ENCODE measurements at regions not wholly inside any gene's neighbourhood (a gene's known extent, or its start where the extent isn't known, plus 50 kb on each side); places are given as distances from the start of the nearest gene placed in this dataset.

GRCh38 chr2:122500316-122501105 lies 745.1 kb downstream of the TSN start:
- Histone ChIP-seq H3K4me3 (no peak overlapping the region), H3K27ac (no peak overlapping the region), H3K4me1 (no peaks in the 10 kb centered on the region), H3K36me3 (no peaks in the 10 kb centered on the region), H3K9me3 (no peaks in the 10 kb centered on the region), H3K27me3 (no peaks in the 10 kb centered on the region)
- intact Hi-C loops (cut with DNase I): no loop called here
- DNase-seq: no peak
- WGBS, 2 donors: 73 to 79% methylated on average over 1 of the region's 1 CpG
- TF ChIP-seq POLR2A (IDR thresholded peaks at IDR 0.05): no peak
- no peak for TF ChIP-seq CTCF (IDR thresholded peaks at IDR 0.05)

- H3K4me3 ChIP-seq: no peak overlapping the region
- 64 to 76% methylated on average over 3 of the region's 3 CpGs for WGBS, 2 donors
- H3K27me3 ChIP-seq: no peaks in the 10 kb centered on the region
- DNase-seq: no peak
- no peaks in the 10 kb centered on the region for H3K9me3 ChIP-seq
- TF ChIP-seq POLR2A (IDR thresholded peaks at IDR 0.05) (no peak), CTCF (IDR thresholded peaks at IDR 0.05) (no peak)
- no peak overlapping the region for H3K27ac ChIP-seq
- H3K4me1 ChIP-seq: no peaks in the 10 kb centered on the region
- no peaks in the 10 kb centered on the region for H3K36me3 ChIP-seq
- intact Hi-C loops (cut with DNase I): no loop called here
Observed at GRCh38 chr2:122506620-122507019, 751.2 kb downstream of the TSN start.

- TF ChIP-seq POLR2A (IDR thresholded peaks at IDR 0.05): no peak
- TF ChIP-seq CTCF (IDR thresholded peaks at IDR 0.05): no peak
- intact Hi-C loops (cut with DNase I): no loop called here
Observed at GRCh38 chr2:122507261-122507660, 751.8 kb downstream of the TSN start.

GRCh38 chr2:122512091-122512490 lies 756.6 kb downstream of the TSN start:
- Histone ChIP-seq H3K4me3 (no peak overlapping the region), H3K27ac (no peak overlapping the region), H3K27me3 (no peaks in the 10 kb centered on the region), H3K9me3 (no peaks in the 10 kb centered on the region), H3K36me3 (no peaks in the 10 kb centered on the region), H3K4me1 (no peaks in the 10 kb centered on the region)
- TF ChIP-seq POLR2A (IDR thresholded peaks at IDR 0.05) (no peak), CTCF (IDR thresholded peaks at IDR 0.05) (no peak)
- DNase-seq: no peak
- intact Hi-C loops (cut with DNase I): no loop called here
- WGBS, 2 donors: 38 to 52% methylated on average over 1 of the region's 1 CpG

More at GRCh38 chr2:122507261-122507660, 751.8 kb downstream of the TSN start:
- no peaks in the 10 kb centered on the region for H3K36me3 ChIP-seq
- no peaks in the 10 kb centered on the region for H3K27me3 ChIP-seq
- no peaks in the 10 kb centered on the region for H3K4me1 ChIP-seq
- 32 to 42% methylated on average over 1 of the region's 1 CpG for whole genome bisulfite sequencing, 2 donors
- H3K4me3 ChIP-seq: no peak overlapping the region
- no peak overlapping the region for H3K27ac ChIP-seq
- no peaks in the 10 kb centered on the region for H3K9me3 ChIP-seq
- no peak for DNase-seq

GRCh38 chr2:122514451-122514996 lies 759.1 kb downstream of the TSN start:
- H3K4me3 ChIP-seq: no peak overlapping the region
- 68 to 78% methylated on average over 7 of the region's 7 CpGs for WGBS, 2 donors
- intact Hi-C loops (cut with DNase I): no loop called here
- DNase-seq: no peak
- no peaks in the 10 kb centered on the region for H3K9me3 ChIP-seq
- H3K36me3 ChIP-seq: no peaks in the 10 kb centered on the region
- no peak overlapping the region for H3K27ac ChIP-seq
- H3K27me3 ChIP-seq: no peaks in the 10 kb centered on the region
- H3K4me1 ChIP-seq: no peaks in the 10 kb centered on the region
- no peak for TF ChIP-seq CTCF (IDR thresholded peaks at IDR 0.05)
- TF ChIP-seq POLR2A (IDR thresholded peaks at IDR 0.05): no peak

Measured in esophagus squamous epithelium (tissue), 5 donors.